Activated CD8-positive, alpha-beta memory T cell treated with anti-CD3 and anti-CD28 coated beads, Interleukin-2, amount 10 ng/mL, durations not matched to agents 7 days and 5 days (primary cell): ENCODE measurements at regions not wholly inside any gene's neighbourhood (a gene's known extent, or its start where the extent isn't known, plus 50 kb on each side); places are given as distances from the start of the nearest gene placed in this dataset.

ENCODE experiments used
- ATAC-seq: fragments of 150-1000 bp; cut with Tn5 transposase; one replicate; pipeline ENCODE4 v1.10.0; 2021; ENCODE audit warnings: moderate library complexity
- CTCF ChIA-PET: fragments of 350-600 bp; sonication (Branson Sonifier 250); formaldehyde crosslinking; loops from one replicate; lab custom pipeline; 2021; ENCODE audit warnings: antibody characterized with exemption; lab: Charles Lee
- DNase-seq: peaks from one replicate; pipeline ENCODE4 v3.0.0-alpha.2; 2020
- H3K27ac Mint-ChIP-seq: one replicate; pipeline ENCODE4 v1.8.0; 2021; ENCODE audit warnings: mild to moderate bottlenecking, mixed read lengths
- H3K27me3 Mint-ChIP-seq: one replicate; pipeline ENCODE4 v1.8.0; 2021; ENCODE audit warnings: mixed read lengths
- H3K36me3 Mint-ChIP-seq: one replicate; pipeline ENCODE4 v1.8.0; 2021; ENCODE audit warnings: mild to moderate bottlenecking, mixed read lengths
- H3K4me1 Mint-ChIP-seq: one replicate; pipeline ENCODE4 v1.8.0; 2021; ENCODE audit warnings: mixed read lengths
- H3K4me3 Mint-ChIP-seq: one replicate; pipeline ENCODE4 v1.8.0; 2021; ENCODE audit warnings: mild to moderate bottlenecking, moderate library complexity, mixed read lengths
- H3K9me3 Mint-ChIP-seq: one replicate; pipeline ENCODE4 v1.8.0; 2022; ENCODE audit warnings: low read depth, mixed read lengths

- Mint-ChIP-seq H3K9me3 (no peaks in the 10 kb centered on the region), H3K27ac (no peak overlapping the region), H3K27me3 (peaks cover 4% of the 10 kb centered on the region), H3K36me3 (no peaks in the 10 kb centered on the region), H3K4me1 (no peaks in the 10 kb centered on the region), H3K4me3 (no peak overlapping the region)
- ATAC-seq (no peak), DNase-seq (no peak)
- CTCF ChIA-PET = no interaction called here
Measured at GRCh38 chr13:73397496-73398305, 338.9 kb downstream of the KLF5 start.

GRCh38 chr13:73394066-73394465 lies 335.3 kb downstream of the KLF5 start:
- Mint-ChIP-seq H3K4me3 (no peak overlapping the region), H3K36me3 (no peaks in the 10 kb centered on the region), H3K27me3 (peaks cover 4% of the 10 kb centered on the region)

GRCh38 chr13:73390100-73390499 lies 331.3 kb downstream of the KLF5 start:
- no peaks in the 10 kb centered on the region for H3K4me1 Mint-ChIP-seq
- no peak for ATAC-seq
- H3K36me3 Mint-ChIP-seq = no peaks in the 10 kb centered on the region
- DNase-seq = no peak
- peaks cover 4% of the 10 kb centered on the region for H3K27me3 Mint-ChIP-seq
- peaks cover 3% of the 10 kb centered on the region for H3K9me3 Mint-ChIP-seq
- no peak overlapping the region for H3K4me3 Mint-ChIP-seq
- H3K27ac Mint-ChIP-seq = no peak overlapping the region
- CTCF ChIA-PET = no interaction called here

More at GRCh38 chr13:73394066-73394465, 335.3 kb downstream of the KLF5 start:
- CTCF ChIA-PET = no interaction called here
- no peak for ATAC-seq
- H3K27ac Mint-ChIP-seq = no peak overlapping the region
- no peak for DNase-seq
- H3K9me3 Mint-ChIP-seq = no peaks in the 10 kb centered on the region
- H3K4me1 Mint-ChIP-seq = no peaks in the 10 kb centered on the region

- Mint-ChIP-seq H3K27ac (no peak overlapping the region), H3K36me3 (no peaks in the 10 kb centered on the region), H3K4me1 (no peaks in the 10 kb centered on the region), H3K27me3 (no peaks in the 10 kb centered on the region), H3K4me3 (no peak overlapping the region), H3K9me3 (peaks cover 3% of the 10 kb centered on the region)
- DNase-seq = no peak
- CTCF ChIA-PET = no interaction called here
- no peak for ATAC-seq
Measured at GRCh38 chr13:73388586-73388985, 329.8 kb downstream of the KLF5 start.

- ATAC-seq = no peak
- H3K4me3 Mint-ChIP-seq = no peak overlapping the region
- H3K27me3 Mint-ChIP-seq = no peaks in the 10 kb centered on the region
- H3K9me3 Mint-ChIP-seq = peaks cover 3% of the 10 kb centered on the region
- H3K27ac Mint-ChIP-seq = no peak overlapping the region
- DNase-seq = no peak
- H3K36me3 Mint-ChIP-seq = no peaks in the 10 kb centered on the region
- CTCF ChIA-PET = no interaction called here
- H3K4me1 Mint-ChIP-seq = no peaks in the 10 kb centered on the region
Measured at GRCh38 chr13:73387318-73387717, 328.5 kb downstream of the KLF5 start.

- no peaks in the 10 kb centered on the region for H3K36me3 Mint-ChIP-seq
- H3K27ac Mint-ChIP-seq = no peak overlapping the region
- no peaks in the 10 kb centered on the region for H3K27me3 Mint-ChIP-seq
- DNase-seq (no peak), ATAC-seq (no peak)
- no peaks in the 10 kb centered on the region for H3K4me1 Mint-ChIP-seq
- H3K4me3 Mint-ChIP-seq = no peak overlapping the region
- CTCF ChIA-PET = no interaction called here
- peaks cover 3% of the 10 kb centered on the region for H3K9me3 Mint-ChIP-seq
Measured at GRCh38 chr13:73385848-73386247, 327.0 kb downstream of the KLF5 start.

- H3K4me1 Mint-ChIP-seq = no peaks in the 10 kb centered on the region
- ATAC-seq (no peak), DNase-seq (no peak)
- no peaks in the 10 kb centered on the region for H3K36me3 Mint-ChIP-seq
- CTCF ChIA-PET = no interaction called here
- peaks cover 2% of the 10 kb centered on the region for H3K27me3 Mint-ChIP-seq
- no peak overlapping the region for H3K27ac Mint-ChIP-seq
- H3K9me3 Mint-ChIP-seq = no peaks in the 10 kb centered on the region
- H3K4me3 Mint-ChIP-seq = no peak overlapping the region
Measured at GRCh38 chr13:73372666-73373627, 314.1 kb downstream of the KLF5 start.

- DNase-seq = no peak
- ATAC-seq = no peak
- Mint-ChIP-seq H3K27ac (no peak overlapping the region), H3K9me3 (no peaks in the 10 kb centered on the region), H3K36me3 (no peaks in the 10 kb centered on the region), H3K4me3 (no peak overlapping the region), H3K27me3 (peaks cover 2% of the 10 kb centered on the region), H3K4me1 (no peaks in the 10 kb centered on the region)
- CTCF ChIA-PET = no interaction called here
Measured at GRCh38 chr13:73370066-73370465, 311.3 kb downstream of the KLF5 start.

- Mint-ChIP-seq H3K27me3 (peaks cover 2% of the 10 kb centered on the region), H3K4me1 (no peaks in the 10 kb centered on the region), H3K4me3 (no peak overlapping the region), H3K27ac (no peak overlapping the region), H3K9me3 (no peaks in the 10 kb centered on the region), H3K36me3 (no peaks in the 10 kb centered on the region)
- DNase-seq = no peak
- ATAC-seq = no peak
- CTCF ChIA-PET = interaction anchor here (1.3 kb wide), 1 partner anchor 12 kb away, joined by 5 read pairs; no protein-coding TSS in a partner anchor
Measured at GRCh38 chr13:73369095-73369494, 310.3 kb downstream of the KLF5 start.

- no peak overlapping the region for H3K4me3 Mint-ChIP-seq
- ATAC-seq (no peak), DNase-seq (no peak)
- no peaks in the 10 kb centered on the region for H3K36me3 Mint-ChIP-seq
- no peak overlapping the region for H3K27ac Mint-ChIP-seq
- H3K9me3 Mint-ChIP-seq = no peaks in the 10 kb centered on the region
- CTCF ChIA-PET = interaction anchor here (1.3 kb wide), 1 partner anchor 12 kb away, joined by 5 read pairs; no protein-coding TSS in a partner anchor
- peaks cover 2% of the 10 kb centered on the region for H3K27me3 Mint-ChIP-seq
- no peaks in the 10 kb centered on the region for H3K4me1 Mint-ChIP-seq
Measured at GRCh38 chr13:73368608-73369007, 309.8 kb downstream of the KLF5 start.

- Mint-ChIP-seq H3K27me3 (no peaks in the 10 kb centered on the region), H3K4me3 (no peak overlapping the region), H3K36me3 (no peaks in the 10 kb centered on the region), H3K9me3 (no peaks in the 10 kb centered on the region), H3K27ac (no peak overlapping the region), H3K4me1 (no peaks in the 10 kb centered on the region)
- DNase-seq (no peak), ATAC-seq (no peak)
- CTCF ChIA-PET = interaction anchor here (1.3 kb wide), 1 partner anchor 13 kb away, joined by 5 read pairs; no protein-coding TSS in a partner anchor
Measured at GRCh38 chr13:73367886-73368285, 309.1 kb downstream of the KLF5 start.

GRCh38 chr13:73366241-73366640 lies 307.4 kb downstream of the KLF5 start:
- no peaks in the 10 kb centered on the region for H3K27me3 Mint-ChIP-seq
- CTCF ChIA-PET = no interaction called here
- ATAC-seq = no peak
- H3K9me3 Mint-ChIP-seq = no peaks in the 10 kb centered on the region
- H3K36me3 Mint-ChIP-seq = no peaks in the 10 kb centered on the region
- H3K4me1 Mint-ChIP-seq = no peaks in the 10 kb centered on the region
- H3K27ac Mint-ChIP-seq = no peak overlapping the region
- DNase-seq = no peak
- H3K4me3 Mint-ChIP-seq = no peak overlapping the region

GRCh38 chr13:73365681-73366080 lies 306.9 kb downstream of the KLF5 start:
- no peak for DNase-seq
- Mint-ChIP-seq H3K4me3 (no peak overlapping the region), H3K27ac (no peak overlapping the region), H3K9me3 (no peaks in the 10 kb centered on the region), H3K4me1 (no peaks in the 10 kb centered on the region), H3K36me3 (no peaks in the 10 kb centered on the region), H3K27me3 (no peaks in the 10 kb centered on the region)
- CTCF ChIA-PET = no interaction called here
- no peak for ATAC-seq
